GM21381 (cell line): ENCODE measurements at regions not wholly inside any gene's neighbourhood (a gene's known extent, or its start where the extent isn't known, plus 50 kb on each side); places are given as distances from the start of the nearest gene placed in this dataset.

Experiments used
- ATAC-seq: cut with Tn5 transposase; IDR thresholded peaks from one replicate; pipeline ENCODE4 v1.9.1; 2021; ENCODE audit warnings: mild to moderate bottlenecking, moderate library complexity; ENCODE audit not compliant: unreplicated experiment

DNA sequence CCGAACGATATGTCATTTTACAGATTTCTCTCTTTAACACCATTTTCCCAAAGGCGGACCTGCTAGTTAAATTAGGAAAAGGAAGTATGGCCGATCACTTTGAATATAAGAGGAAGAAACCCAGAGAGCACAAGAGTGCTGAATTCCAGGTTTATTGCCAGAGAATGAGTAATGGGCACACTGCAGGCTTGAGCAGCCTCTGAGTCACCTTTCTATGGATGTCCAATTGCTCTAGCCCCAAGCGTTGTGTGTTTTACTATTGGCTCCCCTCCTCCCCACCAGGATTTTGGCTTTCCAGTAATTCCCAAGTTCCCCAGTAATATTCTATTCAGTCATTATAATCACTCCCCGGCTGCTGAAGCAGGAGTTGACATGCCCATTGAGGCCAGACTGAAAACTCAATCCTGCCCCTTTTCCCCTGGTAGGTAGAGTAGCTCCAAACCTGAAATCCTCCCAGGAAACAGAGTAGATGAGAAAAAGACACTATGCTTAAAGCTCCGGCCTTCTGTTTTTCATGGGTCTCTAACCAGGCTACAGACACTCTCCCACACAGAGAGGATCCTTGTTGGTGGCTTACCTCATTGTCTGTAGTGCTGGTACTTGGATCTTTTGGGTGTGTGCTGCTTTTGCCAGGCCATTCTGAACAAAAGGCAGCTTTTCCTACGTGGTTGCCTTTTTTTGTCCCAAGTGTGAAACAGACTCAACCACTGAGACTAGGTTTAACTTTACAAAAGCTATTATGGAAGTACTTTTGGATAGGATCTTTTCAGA, 704.3 kb upstream of the FLRT2 start:
- no peak for ATAC-seq

DNA sequence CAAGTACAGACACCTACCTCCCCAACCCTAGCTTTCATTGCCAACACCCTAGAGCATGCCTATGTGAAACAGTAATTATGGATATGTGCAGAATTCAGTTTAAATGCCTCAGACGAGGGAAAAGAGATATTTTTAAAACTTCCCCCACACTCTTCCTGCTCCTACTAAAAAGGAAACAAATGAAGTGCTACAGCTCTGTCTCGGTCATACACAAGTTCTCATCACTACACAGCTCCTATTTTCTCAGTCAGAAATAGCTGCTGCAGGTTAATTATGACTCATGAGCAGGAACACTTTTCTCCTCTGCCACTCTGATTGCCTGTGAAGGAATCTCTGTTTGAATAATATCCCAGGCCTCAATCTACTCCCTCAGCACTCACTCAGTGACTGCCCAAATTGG, 703.6 kb upstream of the FLRT2 start:
- ATAC-seq, result no peak

DNA sequence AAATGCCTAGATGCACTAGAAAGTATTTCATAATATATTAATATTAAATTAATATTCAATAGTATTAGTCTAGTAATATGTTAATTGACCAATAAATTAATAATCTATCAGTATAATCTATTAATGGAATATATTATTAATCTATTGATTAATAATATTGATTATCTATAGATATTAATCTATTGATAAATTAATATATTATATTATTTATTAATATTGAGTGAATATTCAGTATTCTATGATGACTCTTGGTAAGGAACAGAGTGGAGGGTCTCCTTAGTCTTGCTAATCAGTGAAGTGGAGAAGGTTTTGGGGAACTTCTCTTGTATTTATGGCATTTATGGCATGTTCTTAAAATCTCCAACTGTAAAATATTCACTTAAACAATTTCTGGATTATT, 679.3 kb upstream of the FLRT2 start:
- no peak for ATAC-seq

GRCh38 chr14:84856751-84857534, 673.0 kb upstream of the FLRT2 start:
- no peak for ATAC-seq

GRCh38 chr14:84857571-84857970, 672.4 kb upstream of the FLRT2 start:
- ATAC-seq, result no peak

DNA sequence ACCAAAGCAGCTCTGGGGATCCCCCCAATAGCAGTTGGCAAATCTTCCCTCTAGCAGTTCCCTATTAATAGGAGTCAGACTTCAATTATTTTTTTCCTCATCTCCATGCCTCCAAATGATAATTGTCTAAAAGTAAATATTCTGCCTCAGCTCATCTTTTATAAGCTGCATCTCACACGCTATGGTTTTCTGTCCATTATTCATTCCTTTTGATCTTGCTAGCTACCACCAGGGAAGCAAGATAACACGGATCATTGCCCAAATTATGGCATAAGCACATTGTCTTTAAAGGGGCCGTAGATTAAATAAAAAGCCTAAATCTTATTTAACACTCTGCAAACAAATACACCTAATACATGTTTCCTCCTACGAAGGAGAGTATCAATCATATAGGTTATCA, 670.8 kb upstream of the FLRT2 start:
- ATAC-seq, result no peak

- ATAC-seq, result no peak
These were observed 665.2 kb upstream of the FLRT2 start for GRCh38 chr14:84864548-84865271.

DNA sequence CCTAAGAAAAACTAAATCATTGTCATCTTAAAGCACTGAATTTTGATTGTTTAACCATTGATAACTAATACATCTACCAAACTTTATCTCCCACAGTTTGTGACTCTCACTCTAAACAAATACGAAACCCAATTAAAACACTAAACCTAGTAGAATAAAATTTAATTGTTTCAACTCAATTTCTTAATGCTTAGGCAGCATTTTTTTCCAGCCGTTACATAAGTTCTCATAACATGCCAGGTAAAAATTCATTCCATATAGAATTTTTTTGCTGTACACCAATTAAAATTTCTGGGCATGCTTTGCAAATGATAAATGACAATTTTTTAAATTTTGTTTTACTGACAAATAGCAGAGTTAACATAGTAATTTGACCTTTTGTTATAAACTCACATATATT, 658.2 kb upstream of the FLRT2 start:
- ATAC-seq, result no peak

DNA sequence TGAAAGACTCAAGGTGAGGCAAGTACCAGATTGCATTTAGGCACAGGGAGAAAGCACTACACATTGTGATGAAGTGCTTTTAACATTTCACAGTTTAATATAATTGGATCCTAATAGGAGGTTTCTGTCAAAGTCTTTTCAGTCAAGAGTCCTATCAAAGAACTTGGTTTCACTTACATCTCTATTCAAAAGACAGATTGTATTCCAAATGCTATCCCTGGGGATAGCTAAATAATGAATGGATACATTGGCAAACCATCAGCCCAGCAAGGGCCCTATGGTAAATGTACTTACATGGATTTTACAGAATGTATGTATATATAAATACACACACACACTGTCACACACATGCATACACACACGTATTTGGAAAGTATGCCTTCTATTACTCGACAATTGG, 655.5 kb upstream of the FLRT2 start:
- ATAC-seq, result no peak

DNA sequence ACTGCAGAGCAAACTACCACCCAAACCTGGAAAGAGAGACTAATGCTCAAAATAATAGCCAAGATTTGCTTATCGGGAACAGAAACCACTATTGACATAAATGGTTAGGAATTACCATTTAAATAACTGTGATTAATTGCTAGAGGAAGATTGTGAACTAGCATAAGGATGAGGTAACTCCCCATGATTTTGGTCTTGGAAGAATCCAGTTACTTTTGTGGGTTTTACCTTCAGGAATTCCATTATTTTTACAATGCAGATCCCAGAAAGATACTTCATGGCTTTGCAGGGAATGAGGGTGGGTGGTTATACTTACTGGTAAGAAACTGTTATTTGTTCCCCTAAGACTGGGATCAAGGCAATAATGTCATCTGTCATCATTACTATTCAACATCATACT, 652.9 kb upstream of the FLRT2 start:
- no peak for ATAC-seq

GRCh38 chr14:84882830-84883229, 647.1 kb upstream of the FLRT2 start:
- no peak for ATAC-seq

DNA sequence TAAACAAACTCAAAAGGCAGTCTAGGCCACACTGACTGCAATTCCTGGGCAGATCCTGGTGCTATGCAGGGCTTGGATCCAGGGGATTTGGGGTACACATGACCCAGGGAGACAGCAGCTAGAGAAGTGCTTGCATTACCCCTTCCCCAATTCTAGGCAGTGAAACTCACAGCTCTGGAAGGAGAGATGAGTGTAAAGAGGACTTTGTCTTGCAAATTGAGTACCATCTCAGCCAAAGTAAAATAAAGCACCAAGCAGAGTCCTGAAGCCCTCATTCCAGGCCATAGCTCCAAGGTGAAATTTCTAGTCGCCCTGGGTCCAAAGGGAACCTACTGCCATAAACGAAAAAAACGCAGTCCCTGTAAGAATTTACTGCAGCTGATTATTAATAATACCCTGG, 644.9 kb upstream of the FLRT2 start:
- ATAC-seq, result no peak

DNA sequence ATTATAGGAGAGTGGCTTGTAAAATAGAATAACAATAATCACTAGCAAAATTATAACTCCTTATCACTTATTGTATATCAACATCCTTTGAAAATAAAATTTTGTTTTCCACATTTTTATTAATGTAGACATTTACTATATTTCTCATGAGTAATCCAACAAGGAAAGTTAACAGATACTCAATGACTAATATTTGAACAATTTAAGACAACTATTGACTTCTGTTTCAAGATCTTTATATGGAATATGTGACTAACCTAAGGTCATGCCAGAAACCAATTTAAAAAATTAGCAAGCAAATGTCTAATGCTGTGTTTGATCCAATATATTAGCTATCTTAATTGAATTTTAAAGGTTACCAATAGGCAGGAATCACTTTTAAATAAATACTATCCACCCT, 638.5 kb upstream of the FLRT2 start:
- no peak for ATAC-seq

- no peak for ATAC-seq
These were observed 635.7 kb upstream of the FLRT2 start for GRCh38 chr14:84894254-84894653.

GRCh38 chr14:84922370-84922769, 607.6 kb upstream of the FLRT2 start:
- no peak for ATAC-seq

DNA sequence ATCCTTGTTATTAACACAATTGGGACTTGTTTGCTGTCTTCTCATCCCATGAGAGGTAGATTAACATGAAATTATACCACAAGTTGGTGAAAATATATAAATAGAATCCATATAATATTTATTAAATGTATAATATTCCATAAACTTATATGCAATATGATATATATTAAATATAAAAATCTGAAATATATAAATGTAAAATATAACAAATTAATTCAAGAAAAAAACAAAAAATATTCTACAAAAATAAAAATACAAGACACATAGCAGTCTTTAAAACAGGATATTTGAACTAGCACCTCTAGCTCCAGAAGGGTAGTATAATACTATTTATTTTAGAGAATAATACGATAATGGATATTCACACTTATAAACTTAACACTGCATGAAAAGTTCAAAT, 603.3 kb upstream of the FLRT2 start:
- no peak for ATAC-seq

- no peak for ATAC-seq
These were observed 602.7 kb upstream of the FLRT2 start for GRCh38 chr14:84927096-84927827.

GRCh38 chr14:84929086-84929485, 600.9 kb upstream of the FLRT2 start:
- ATAC-seq, result no peak

DNA sequence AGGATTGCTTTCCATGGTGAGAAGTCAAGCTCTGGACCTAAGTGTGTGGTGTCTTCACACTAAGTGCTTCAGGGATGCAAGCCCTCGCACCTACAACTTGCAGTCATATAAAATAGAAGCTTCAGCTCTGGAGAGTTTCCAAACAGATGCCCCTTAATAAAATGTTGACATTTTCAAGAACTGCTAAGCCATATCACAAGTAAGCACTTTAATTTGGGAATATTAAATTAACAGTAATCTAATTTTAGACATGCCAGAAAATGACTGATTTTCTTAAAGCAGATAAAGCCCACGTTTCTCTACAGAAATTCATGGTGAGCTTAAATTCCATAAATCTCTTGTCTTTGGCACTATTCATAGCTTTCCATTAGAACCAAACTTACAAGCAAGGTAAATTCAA, 600.1 kb upstream of the FLRT2 start:
- no peak for ATAC-seq

- ATAC-seq, result no peak
These were observed 592.9 kb upstream of the FLRT2 start for GRCh38 chr14:84937016-84937415.

GRCh38 chr14:84937449-84937848, 592.5 kb upstream of the FLRT2 start:
- ATAC-seq, result no peak
